Keratinocyte (primary cell): ENCODE measurements at regions not wholly inside any gene's neighbourhood (a gene's known extent, or its start where the extent isn't known, plus 50 kb on each side); places are given as distances from the start of the nearest gene placed in this dataset.

ENCODE experiments used
- DNase-seq: peaks from one replicate; pipeline ENCODE4 v3.0.0-alpha.2; 2011; ENCODE audit warnings: low read depth, missing footprints, low spot score
- FAIRE-seq: peaks from 2 replicates; lab custom pipeline; 2011; peaks lifted over from hg19 to GRCh38; lab: Jason Lieb, UNC
- H2AFZ ChIP-seq: 2 replicates; pipeline ENCODE4 v1.6.0; 2012; ENCODE audit warnings: low read length, control low read depth, inconsistent platforms; ENCODE audit not compliant: control insufficient read depth
- H3K27ac ChIP-seq: 2 replicates; pipeline ENCODE4 v1.5.1; 2011; ENCODE audit warnings: low read length; ENCODE audit not compliant: control insufficient read depth, insufficient read depth
- H3K27me3 ChIP-seq: 3 replicates; pipeline ENCODE4 v1.6.0; 2011; ENCODE audit warnings: low read length; ENCODE audit not compliant: control insufficient read depth, insufficient read depth; ENCODE audit errors: extremely low read depth
- H3K36me3 ChIP-seq, 2 experiments: 2 replicates in 1 of 2; 3 replicates in 1 of 2; pipeline ENCODE4 v1.5.1; 2011; ENCODE audit warnings: low read length in 2 of 2, mild to moderate bottlenecking in 1 of 2; ENCODE audit not compliant: control insufficient read depth in 2 of 2, insufficient read depth in 2 of 2; ENCODE audit errors: extremely low read depth in 1 of 2
- H3K4me1 ChIP-seq: 3 replicates; pipeline ENCODE4 v1.5.1; 2011; ENCODE audit warnings: low read length; ENCODE audit not compliant: control insufficient read depth, insufficient read depth; ENCODE audit errors: extremely low read depth
- H3K4me2 ChIP-seq: 3 replicates; pipeline ENCODE4 v1.6.0; 2011; ENCODE audit warnings: low read depth, low read length; ENCODE audit not compliant: control insufficient read depth, insufficient read depth; ENCODE audit errors: extremely low read depth
- H3K4me3 ChIP-seq, 3 experiments: fragments of 200-600 bp in 1 of 3; sonication (generic) in 1 of 3; 2 replicates in 2 of 3; 3 replicates in 1 of 3; pipeline ENCODE4 v1.5.1; 2011 to 2016; ENCODE audit warnings: low read length in 3 of 3, mild to moderate bottlenecking in 3 of 3, control low read depth in 2 of 3, inconsistent platforms in 1 of 3, low read depth in 1 of 3, mixed read lengths in 1 of 3, mixed run types in 1 of 3, moderate library complexity in 1 of 3; ENCODE audit not compliant: control insufficient read depth in 2 of 3, insufficient read depth in 2 of 3; ENCODE audit errors: extremely low read depth in 1 of 3
- H3K79me2 ChIP-seq: 2 replicates; pipeline ENCODE4 v1.6.0; 2012; ENCODE audit warnings: low read length; ENCODE audit not compliant: control insufficient read depth, insufficient read depth
- H3K9ac ChIP-seq: 3 replicates; pipeline ENCODE4 v1.6.0; 2011; ENCODE audit warnings: low read length; ENCODE audit not compliant: control insufficient read depth, insufficient read depth; ENCODE audit errors: extremely low read depth
- H3K9me1 ChIP-seq: 3 replicates; pipeline ENCODE4 v1.6.0; 2011; ENCODE audit warnings: low read length; ENCODE audit not compliant: control insufficient read depth, insufficient read depth; ENCODE audit errors: extremely low read depth
- H3K9me3 ChIP-seq: 2 replicates; pipeline ENCODE4 v1.5.1; 2012; ENCODE audit warnings: low read depth, low read length; ENCODE audit not compliant: control insufficient read depth
- H4K20me1 ChIP-seq: 3 replicates; pipeline ENCODE4 v1.6.0; 2011; ENCODE audit warnings: low read length; ENCODE audit not compliant: control insufficient read depth, insufficient read depth; ENCODE audit errors: extremely low read depth
- CTCF ChIP-seq, 3 experiments: IDR thresholded peaks in 1 of 3; conservative IDR thresholded peaks in 1 of 3; optimal IDR thresholded peaks in 1 of 3; 2 replicates in 2 of 3; 3 replicates in 1 of 3; pipeline versions ENCODE3 to v1.5.1; 2011; ENCODE audit warnings: low read length in 3 of 3, mild to moderate bottlenecking in 3 of 3, moderate library complexity in 2 of 3, control low read depth in 1 of 3, inconsistent platforms in 1 of 3; ENCODE audit not compliant: insufficient read depth in 2 of 3; ENCODE audit errors: extremely low read depth in 1 of 3
- EZH2 ChIP-seq: IDR thresholded peaks from one replicate; pipeline ENCODE4 v1.6.1; 2012; ENCODE audit warnings: inconsistent platforms, mild to moderate bottlenecking, low read length, moderate library complexity
- dilution Hi-C: fragments of 300-500 bp; cut with MboI; formaldehyde crosslinking; loops from one replicate; pipeline ENCODE4 v1.7.0; 2020; ENCODE audit warnings: low sequenced_read_pairs; ENCODE audit not compliant: extremely low pct_ligation_motif_present

DNA sequence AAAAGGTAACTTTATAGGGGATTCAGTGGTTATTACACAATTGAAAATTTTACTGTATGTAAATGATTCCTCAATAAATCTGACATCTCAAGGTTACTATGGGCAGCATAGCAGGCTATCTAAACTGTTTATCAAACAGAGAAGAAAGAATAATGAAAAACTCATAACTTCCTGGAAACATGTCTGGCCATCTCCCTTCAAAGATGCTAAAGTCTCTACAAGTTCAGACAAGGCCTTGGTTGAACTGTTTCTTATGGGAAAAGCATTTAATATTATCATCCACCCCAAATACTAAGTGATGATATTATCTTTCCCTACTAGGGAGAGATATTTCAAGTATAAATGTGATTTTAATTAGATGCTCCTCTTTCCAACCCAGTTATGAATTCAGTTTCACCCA is 114.9 kb downstream of the ARRDC4 start:
- H3K9me1 ChIP-seq: no peaks in the 10 kb centered on the region
- H4K20me1 ChIP-seq: no peaks in the 10 kb centered on the region
- no peaks in the 10 kb centered on the region for H3K79me2 ChIP-seq
- no peaks in the 10 kb centered on the region for H3K27me3 ChIP-seq
- FAIRE-seq (peak; percentile 34), DNase-seq (no peak)
- dilution Hi-C loops: no loop called here
- H3K36me3 ChIP-seq: no peaks in the 10 kb centered on the region
- H3K4me1 ChIP-seq: peaks cover 23% of the 10 kb centered on the region
- H3K27ac ChIP-seq: no peak overlapping the region
- no peak for TF ChIP-seq CTCF (optimal IDR thresholded peaks at IDR 0.05 in 1 of 3, IDR thresholded peaks at IDR 0.05 in 1 of 3, conservative IDR thresholded peaks at IDR 0.05 in 1 of 3; ENCODE audit: extremely low read depth in 1 of 3, insufficient read depth in 2 of 3, low read length in 3 of 3)
- no peak for TF ChIP-seq EZH2
- H3K9ac ChIP-seq: no peak overlapping the region
- no peaks in the 10 kb centered on the region for H3K9me3 ChIP-seq
- peak overlapping the region; percentile 40 for H2AFZ ChIP-seq
- no peak overlapping the region for H3K4me2 ChIP-seq
- H3K4me3 ChIP-seq: no peak overlapping the region

- H3K4me1 ChIP-seq: peaks cover 23% of the 10 kb centered on the region
- H3K27ac ChIP-seq: peak overlapping the region; percentile 52
- no peaks in the 10 kb centered on the region for H3K9me1 ChIP-seq
- TF ChIP-seq CTCF (optimal IDR thresholded peaks at IDR 0.05 in 1 of 3, IDR thresholded peaks at IDR 0.05 in 1 of 3, conservative IDR thresholded peaks at IDR 0.05 in 1 of 3; ENCODE audit: extremely low read depth in 1 of 3, insufficient read depth in 2 of 3, low read length in 3 of 3) (no peak), EZH2 (no peak)
- no peaks in the 10 kb centered on the region for H4K20me1 ChIP-seq
- no peak overlapping the region for H3K4me2 ChIP-seq
- no peaks in the 10 kb centered on the region for H3K36me3 ChIP-seq
- H3K9ac ChIP-seq: no peak overlapping the region
- DNase-seq (no peak), FAIRE-seq (no peak)
- H2AFZ ChIP-seq: peak overlapping the region; percentile 43
- H3K4me3 ChIP-seq: no peak overlapping the region
- no peaks in the 10 kb centered on the region for H3K79me2 ChIP-seq
- dilution Hi-C loops: no loop called here
- H3K27me3 ChIP-seq: no peaks in the 10 kb centered on the region
- H3K9me3 ChIP-seq: no peaks in the 10 kb centered on the region
These were observed 115.7 kb downstream of the ARRDC4 start for GRCh38 chr15:98076021-98076816.
